NCI-H2171 treated with DMSO at 0.1 percent for 48 hours (cell line): ENCODE measurements at regions not wholly inside any gene's neighbourhood (a gene's known extent, or its start where the extent isn't known, plus 50 kb on each side); places are given as distances from the start of the nearest gene placed in this dataset.
"Not testable (repeated sequence)": the region's sequence is repeated elsewhere in the genome, so short reads cannot be mapped to it uniquely, and the experiment has no call there.

ENCODE experiments used
- DNase-seq: peaks from one replicate; lab custom pipeline; 2025; lab: John Stamatoyannopoulos, UW

DNA sequence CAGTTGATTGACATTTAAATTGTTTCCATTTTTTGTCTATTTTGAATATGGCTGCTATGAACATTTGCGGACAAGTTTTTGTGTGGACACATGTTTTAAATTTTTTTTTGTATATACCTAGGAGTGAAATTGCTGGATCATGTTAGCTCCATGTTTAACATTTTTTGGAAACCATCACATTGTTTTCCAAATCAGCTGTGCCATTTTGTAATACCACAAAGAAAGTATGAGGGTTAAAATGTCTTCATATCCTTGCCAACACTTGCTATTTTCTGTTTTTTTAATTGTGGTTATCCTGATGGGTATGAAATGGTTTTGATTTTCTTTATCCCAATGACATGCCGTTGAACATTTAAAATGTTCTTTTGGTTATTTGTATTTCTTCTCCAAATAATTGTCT is 52.1 kb downstream of the CARTPT start:
- no peak for DNase-seq

DNA sequence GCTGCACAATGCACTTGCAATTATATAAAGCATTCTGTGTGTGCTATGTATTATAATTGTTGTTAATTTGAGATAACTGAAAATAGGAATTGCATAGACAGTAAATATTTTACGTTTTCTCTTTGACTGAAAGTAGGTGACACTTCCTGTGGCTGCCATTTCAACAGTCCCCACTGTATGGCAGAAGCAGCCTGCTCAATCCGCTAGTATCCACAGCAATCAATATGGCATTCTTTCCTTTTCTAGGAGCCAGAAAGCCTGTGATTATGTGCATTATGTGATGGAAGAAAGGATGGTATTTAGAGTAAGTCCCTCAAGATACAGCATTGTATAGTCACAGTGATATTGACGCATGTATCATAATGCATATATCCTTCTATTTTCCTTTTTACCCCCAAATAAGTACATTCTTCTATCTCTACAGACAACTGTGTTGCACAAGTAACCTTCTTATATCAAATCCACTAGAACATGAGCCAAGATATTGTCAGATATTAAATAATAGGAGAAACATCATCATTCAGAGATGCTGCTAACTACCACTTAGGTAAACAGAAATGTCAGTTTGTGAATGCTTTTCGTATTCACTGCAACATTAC is 59.7 kb downstream of the CARTPT start:
- DNase-seq, result peak; percentile 19

DNA sequence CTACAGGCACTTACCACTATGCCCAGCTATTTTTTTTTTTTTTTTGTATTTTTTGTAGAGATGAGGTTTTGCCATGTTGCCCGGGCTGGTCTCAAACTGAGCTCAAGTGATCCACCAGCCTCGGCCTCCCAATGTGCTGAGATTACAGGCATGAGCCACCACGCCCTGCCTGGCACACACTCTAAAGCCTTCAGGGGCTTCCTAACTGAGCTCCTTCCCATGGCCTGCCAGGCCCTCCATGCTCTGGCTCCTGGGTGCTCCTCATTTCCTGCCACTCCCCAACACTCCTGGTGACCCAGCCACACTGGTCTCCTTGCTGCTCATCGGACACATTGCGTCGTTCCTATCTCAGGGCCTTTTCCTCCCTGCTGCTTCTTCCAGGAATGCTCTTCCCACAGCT is 61.5 kb downstream of the CARTPT start:
- DNase-seq, result no peak

DNA sequence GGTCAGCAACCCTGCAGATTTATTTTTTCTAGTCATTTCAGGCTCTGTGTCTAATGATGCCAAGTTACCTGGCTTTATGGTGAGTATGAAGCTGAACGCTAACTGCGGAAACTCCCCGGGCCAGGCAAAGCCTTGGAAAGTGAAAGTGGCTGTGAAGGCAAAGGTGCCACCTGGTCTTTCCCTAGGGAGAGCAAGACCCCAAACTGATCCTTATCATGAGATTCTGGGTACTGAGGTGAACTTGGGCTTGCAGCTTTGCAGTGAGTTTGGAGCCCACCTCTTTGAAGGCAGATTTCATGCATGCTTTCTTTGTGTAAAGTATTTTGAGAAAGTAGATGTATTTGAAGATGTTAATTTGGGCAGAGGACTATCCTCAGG is 63.3 kb downstream of the CARTPT start:
- DNase-seq, result peak; percentile 20

DNA sequence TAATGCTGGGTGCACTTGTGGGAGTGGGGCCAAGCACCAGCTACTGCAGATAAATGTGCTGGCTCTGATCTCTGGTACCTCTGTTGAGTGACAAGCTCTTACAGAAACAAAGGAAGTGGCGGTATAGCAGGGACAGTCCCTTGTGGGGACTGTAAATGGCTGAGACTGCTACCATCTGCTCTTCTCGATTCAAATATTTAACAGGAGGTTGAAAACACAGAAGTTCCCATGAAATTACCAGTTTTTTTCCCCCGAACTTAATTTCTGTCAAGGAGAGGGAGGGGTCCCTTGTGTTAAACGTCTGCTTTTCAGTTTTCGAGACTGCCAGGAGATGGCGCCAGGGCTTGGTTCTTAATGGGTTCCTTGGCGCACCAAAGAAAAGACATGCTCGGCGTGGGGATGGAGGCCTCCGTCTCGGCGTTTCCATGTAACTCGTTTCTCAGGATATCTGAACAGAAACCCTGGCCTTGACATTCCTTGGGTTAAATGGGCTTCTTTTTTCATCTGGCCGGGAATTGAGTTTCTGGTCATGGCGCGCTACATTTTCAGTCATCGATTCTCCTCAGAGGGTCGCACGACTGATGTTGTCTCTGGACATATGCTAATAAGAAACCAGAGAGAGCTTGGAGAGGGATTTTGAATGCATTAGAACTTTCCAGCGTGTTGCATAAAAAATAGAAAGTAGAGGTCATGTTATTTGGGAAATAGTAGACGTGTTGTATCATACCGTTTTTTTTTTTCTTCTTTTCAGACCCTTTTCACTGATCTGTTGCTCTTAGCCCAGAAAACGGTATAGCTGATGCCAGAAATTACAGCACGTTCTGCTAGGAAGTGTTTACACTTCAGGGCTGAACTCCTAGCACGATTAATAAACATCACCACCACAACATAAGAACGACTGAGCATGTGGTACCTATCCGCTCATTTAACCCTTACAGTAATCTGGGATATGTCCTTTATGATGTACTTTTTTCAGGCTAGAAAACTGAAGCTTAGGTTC is 64.0 kb downstream of the CARTPT start:
- DNase-seq, result peak; percentile 72

DNA sequence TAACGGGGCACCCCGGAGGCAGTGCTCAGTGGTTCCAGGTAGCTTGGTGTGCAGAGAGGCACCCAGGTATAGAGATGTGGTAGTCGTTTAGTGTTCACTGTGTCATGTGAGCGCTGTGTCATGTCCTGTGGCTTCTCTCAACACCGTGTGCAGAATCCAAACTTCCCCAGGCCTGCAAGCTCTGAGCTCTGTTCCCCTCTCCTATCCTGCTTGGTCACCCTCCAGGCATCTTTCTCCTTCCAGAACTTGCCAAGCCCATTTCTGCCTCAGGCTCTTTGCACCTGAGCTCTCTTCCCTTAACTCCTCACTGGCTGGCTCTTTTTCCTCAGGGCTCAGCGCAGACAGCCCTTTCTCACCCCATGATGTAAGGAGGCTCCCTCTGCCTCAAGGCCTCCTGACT is 64.8 kb downstream of the CARTPT start:
- DNase-seq, result no peak

DNA sequence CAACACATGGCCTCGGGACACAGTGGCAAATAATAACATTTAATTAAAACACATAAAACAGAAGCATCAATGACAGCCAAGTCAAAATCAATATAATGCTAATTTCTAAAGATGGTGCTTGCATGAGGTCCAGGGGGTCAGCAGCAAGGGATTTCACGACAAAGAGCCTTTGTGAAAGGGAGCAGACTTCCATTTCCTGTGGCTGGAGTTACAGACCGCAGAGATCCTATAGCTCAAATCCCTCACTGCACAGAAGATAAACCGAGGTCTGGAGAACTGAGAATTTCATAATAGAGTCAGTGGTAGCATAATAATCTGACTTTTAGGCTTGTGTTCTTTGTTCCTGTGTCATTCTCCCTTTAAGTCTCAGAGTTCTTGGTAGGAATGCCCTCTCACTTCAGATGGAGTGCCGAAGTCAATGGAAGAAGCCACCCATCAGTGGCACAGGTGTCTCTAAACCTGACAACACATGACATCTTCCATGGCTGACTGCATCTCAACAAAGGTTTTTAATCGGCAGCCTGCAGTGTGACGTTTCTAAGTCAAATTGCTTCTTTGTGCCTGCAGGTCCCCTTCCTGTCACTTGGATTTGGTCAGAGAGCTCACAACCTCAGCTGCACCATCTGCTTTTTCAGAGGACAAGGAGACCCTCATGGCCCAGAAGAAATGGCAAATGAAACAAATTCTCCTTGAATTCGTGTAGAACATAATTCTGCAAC is 67.4 kb downstream of the CARTPT start:
- DNase-seq, result no peak

DNA sequence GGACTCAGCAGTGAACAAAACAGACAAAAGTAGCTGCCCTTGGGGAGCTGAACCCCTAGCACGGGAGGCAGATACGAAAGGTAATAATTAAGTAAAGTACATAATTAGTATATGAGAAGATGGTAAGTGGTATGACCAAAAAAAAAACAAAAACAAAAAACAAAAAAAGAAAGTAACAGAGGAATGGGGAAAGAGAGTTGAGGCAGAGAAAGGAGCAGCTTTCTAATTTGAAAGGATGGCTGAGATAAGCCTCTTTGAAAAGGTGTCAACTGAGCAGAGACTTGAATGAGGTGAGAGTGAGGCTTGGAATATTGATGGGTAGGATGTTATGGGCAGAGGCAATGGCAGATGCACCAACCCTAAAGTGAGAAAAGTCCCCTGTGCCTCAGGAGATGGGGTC is 69.7 kb downstream of the CARTPT start:
- DNase-seq, result no peak

DNA sequence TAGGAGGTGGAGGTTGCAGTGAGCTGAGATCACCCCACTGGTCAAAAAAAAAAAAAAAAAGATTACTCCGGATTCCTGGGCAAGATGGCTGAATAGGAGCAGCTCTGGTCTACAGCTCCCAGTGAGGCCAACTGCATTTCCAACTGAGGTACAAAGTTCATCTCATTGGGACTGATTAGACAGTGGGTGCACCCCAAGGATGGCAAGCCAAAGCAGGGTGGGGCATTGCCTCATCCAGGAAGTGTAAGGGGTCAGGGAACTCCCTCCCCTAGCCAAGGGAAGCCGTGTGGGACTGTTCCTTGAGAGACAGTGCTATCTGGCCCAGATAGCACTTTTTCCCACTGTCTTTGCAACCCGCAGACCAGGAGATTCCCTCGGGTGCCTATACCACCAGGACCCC is 70.7 kb downstream of the CARTPT start:
- no peak for DNase-seq

DNA sequence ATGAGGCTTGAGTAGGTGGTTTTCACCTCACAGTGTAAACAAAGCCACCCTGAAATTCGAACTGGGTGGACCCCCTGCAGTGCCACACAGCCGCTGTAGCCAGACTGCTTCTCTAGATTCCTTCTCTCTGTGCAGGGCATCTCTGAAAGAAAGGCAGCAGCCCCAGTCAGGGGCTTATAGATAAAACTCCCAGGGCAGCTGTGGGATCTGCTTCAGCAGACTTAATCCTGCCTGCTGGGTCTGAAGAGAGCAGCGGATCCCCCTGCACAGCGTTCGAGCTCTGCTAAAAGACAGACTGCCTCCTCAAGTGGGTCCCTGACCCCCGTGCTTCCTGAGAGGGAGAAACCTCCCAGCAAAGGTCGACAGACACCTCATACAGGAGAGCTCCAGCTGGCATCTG is 71.4 kb downstream of the CARTPT start:
- DNase-seq, result peak; percentile 51

DNA sequence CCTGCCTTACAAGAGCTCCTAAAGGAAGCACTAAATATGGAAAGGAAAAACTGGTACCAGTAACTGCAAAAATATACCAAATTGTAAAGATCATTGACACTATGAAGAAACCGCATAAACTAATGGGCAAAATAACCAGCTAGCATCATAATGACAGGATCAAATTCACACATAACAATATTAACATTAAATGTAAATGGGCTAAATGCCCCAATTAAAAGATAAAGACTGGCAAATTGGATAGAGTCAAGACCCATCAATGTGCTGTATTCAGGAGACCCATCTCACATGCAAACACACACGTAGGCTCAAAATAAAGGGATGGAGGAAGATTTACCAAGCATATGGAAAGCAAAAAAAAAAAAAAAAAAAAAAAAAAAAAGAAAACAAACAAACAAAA is 73.0 kb downstream of the CARTPT start:
- DNase-seq, result not testable (repeated sequence)

DNA sequence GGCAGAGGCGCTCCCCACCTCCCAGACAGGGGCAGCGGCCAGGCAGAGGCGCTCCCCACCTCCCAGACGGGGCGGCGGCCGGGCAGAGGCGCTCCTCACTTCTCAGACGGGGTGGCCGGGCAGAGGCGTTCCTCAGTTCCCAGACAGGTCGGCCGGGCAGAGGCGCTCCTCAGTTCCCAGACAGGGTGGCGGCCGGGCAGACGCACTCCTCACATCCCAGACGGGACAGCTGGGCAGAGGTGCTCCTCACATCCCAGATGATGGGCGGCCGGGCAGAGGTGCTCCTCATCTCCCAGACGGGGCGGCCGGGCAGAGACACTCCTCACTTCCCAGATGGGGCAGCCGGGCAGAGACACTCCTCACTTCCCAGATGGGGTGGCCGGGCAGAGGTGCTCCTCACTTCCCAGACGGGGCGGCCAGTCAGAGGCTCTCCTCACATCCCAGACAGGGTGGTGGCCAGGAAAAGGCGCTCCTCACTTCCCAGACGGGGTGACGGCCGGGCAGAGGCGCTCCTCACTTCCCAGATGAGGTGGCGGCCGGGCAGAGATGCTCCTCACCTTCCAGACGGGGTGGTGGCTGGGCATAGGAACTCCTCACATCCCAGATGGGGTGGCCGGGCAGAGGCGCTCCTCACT is 75.1 kb downstream of the CARTPT start:
- DNase-seq, result no peak

DNA sequence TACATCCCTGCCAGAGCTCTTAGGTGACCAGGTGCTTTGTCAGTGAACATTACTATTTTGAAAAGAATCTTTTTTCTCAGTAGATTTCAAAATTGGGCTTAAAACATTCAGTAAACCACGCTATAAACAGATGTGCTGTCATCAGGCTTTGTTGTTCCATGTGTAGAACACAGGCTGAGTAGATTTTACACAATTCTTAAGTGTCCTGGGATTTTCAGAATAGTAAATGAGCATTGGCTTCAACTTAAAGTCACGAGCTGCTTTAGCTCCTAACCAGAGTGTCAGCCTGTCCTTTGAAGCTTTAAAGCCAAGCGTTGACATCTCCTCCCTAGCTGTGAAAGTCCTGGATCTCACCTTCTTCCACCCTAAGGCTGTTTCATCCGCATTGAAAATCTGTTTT is 83.6 kb downstream of the CARTPT start:
- no peak for DNase-seq

DNA sequence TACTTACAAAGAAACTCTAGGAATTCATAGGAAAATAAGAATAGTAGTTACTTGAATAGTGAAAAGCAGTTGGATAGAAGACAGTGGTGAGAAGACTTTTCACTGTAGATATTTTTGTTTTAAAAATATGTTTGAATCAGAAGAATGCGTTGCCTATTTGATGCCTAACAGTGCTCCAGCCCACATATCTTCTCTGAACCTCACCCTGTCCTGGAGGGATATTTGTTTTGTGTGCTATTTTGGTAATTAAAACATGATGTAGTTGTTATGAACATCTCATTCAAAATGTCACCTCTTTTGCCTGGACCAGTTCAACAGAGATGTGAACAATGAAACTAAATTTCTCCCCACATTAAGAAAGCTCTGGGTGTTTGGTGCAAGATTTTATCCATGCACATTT is 87.6 kb downstream of the CARTPT start:
- DNase-seq, result no peak

DNA sequence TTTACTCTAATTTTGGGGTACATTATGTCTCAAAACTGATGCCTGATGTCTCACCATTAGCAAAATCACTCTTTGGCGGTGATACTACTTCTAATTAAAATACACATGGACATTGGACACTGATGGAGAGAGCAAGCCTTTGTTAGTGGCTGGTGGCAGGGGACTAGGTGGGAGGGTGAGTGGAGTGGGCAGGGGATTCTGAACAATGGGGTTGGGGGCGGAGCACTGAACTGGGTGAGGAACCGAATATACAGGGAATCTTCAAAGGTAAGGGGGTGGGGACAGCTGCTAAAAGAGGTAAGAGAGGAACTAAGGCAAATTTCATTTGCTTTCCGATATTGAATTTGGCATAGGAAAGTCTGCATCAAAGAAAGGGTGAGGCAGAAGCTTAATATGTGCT is 88.8 kb downstream of the CARTPT start:
- no peak for DNase-seq

DNA sequence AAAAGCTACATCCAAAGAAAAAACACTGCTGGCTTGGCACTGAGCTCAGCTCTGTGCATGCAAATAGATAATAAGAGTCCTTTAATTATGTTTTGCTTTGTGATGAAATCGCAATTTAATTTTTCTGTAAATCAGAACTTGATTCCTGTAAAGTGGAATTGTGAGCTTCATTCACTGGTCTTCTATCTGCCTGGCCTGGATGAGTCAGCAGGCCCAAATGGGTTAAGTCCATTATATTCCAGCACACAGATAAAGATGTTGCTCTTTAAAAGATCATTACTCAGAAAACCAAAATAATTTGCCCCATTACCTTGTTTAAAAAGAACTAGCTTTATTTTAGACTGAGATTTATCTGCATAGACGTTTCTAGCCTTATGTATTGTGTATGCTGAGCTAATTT is 90.4 kb downstream of the CARTPT start:
- DNase-seq, result no peak

DNA sequence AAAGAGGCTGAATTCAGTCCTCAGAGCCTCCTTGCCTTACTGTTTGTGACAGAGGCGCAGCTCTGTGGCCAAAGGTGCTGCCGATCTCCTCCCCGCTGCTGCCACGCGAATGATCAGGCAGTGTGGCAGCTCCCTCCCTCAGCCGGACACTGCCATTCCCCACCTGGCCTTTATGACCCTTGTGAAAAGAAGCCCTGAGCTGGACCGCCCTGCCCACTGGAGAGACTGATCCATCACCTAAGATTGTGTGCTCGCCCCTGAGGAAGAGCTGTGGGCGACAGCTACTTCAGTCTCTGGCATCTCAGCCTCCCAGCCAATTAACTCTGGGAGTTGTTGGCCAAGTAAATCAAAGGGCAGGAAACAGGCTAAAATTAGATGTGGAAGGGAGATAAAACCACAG is 90.9 kb downstream of the CARTPT start:
- no peak for DNase-seq

DNA sequence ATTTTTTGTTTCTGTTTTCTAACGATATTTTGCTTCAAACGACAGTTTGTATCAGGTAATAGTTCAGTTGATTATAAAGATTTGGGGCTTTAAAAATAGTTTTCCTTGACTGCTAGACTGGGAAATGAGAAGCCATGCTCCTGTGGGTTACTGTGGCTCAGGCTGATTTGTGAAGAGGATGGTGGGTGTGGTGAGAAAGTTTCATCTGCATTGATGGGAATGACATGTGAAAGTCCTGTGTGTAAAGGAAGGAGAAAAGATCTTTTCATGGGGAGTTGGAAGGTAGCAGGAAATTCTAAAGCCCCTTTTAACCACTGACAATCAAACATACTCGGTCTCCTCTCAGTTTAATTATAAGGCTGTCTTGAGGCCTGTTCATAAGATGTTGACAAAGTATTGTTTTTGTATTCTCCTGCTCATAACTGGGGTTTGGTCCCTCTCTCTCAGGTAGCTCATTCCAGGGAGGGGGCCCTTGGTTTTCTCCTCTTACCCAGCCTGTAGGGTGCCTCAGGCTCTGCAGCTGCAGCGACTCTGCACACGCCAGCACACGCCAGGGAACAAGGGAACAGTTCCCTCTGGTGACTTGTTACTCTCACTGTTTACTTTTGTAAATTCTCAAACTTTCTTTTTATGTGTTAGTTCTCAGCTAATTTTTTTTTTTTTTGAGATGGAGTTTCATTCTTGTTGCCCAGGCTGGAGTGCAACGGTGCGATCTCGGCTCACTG is 91.6 kb downstream of the CARTPT start:
- no peak for DNase-seq

DNA sequence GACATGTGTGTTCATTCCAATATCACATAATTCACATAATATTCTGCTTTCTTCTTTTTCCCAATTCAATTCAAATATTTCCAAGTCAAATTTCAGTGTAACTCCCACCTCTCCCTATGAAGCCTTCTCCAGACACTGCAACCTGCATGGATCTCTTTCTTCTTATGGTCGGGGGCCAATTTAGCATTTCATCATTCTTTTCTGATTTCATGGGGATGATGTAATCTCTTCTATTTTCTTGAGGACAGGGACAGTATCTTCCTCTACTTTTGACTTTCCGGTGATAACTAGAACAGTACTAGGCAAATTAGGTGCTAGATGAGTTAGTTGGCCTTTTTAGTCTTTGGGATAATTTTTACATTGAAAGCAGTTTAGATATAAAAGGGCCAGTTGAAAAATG is 92.7 kb downstream of the CARTPT start:
- no peak for DNase-seq

DNA sequence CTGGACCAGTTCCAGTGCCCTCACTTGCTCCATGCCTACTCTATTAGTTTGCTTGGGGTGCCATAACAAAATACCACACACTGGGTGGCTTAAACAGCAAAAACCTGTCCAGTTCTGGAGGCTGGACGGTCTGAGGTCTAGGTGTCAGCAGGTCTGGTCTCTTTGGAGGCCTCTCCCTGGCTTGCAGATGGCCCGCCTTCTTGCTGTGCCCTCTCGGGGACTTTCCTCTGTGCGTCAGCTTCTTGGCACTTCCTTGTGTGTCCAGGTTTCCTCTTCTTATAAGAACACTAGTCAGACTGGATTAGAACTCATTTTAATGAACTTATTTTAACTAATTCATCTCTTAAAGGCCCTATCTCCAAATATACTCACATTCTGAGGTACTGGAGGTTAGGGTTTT is 97.2 kb downstream of the CARTPT start:
- no peak for DNase-seq

DNA sequence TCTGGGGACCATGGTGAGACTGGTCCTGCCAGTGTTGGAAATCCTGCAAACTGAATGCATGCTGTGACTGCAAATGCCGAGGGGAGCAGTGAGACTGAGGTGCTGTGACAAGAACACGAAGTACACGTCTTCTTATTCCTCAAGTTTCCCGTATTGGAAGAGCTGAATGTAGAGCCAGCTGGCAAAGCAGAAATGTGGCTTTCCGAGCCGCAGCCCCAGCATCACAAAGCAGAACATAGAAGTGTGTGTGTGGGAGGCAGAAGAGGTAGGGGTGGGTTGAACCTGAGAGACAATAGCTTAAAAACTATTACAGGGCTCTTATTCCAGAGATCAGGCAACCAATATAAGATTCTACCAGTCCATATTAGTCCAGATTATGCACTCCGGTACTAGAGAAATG is 98.8 kb downstream of the CARTPT start:
- no peak for DNase-seq

DNA sequence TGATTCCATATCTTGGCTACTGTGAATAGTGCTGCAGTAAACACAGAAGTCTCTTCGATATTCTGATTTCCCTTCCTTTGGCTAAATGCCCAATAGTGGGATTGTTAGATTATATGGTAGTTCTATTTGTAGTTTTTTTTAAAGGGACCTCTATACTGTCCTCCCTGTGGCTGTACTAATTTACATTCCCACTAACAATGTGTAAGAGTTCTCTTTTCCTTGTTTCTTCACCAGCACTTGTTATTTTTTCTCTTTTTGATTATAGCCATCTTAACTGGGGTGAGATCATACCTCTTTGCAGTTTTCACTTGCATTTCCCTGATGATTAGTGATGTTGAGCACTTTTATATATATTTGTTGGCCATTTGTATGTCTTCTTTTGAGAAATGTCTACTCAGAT is 102.0 kb downstream of the CARTPT start:
- no peak for DNase-seq
